ENCODE measurements at regions not wholly inside any gene's neighbourhood (a gene's known extent, or its start where the extent isn't known, plus 50 kb on each side); places are given as distances from the start of the nearest gene placed in this dataset.

GRCh38 chrX:39196192-39197102 lies 395.2 kb downstream of the MID1IP1 start (continued):
- peak; percentile 30; the same call in 1 of the 2 replicates for TF ChIP-seq SOX6 (IDR thresholded peaks at IDR 0.05)
- TF ChIP-seq SMAD1 (IDR thresholded peaks at IDR 0.05; ENCODE audit: low read depth, low read length, partially characterized antibody), result no peak
- 0 out of 2 replicates have a peak, but pooled peaks have one; percentile 40 for TF ChIP-seq SMARCA4 (IDR thresholded peaks at IDR 0.05)
- peak; percentile 28 for TF ChIP-seq TAL1 (IDR thresholded peaks at IDR 0.05)
- no peak for TF ChIP-seq ZSCAN29 (IDR thresholded peaks at IDR 0.05)
- TF ChIP-seq CBFA2T3 (IDR thresholded peaks at IDR 0.05), result peak; percentile 66
- peak; percentile 34; the same call in 1 of the 2 replicates for TF ChIP-seq CBFA2T2 (conservative IDR thresholded peaks at IDR 0.05)
- peak; percentile 85 for TF ChIP-seq FOSL1 (tag; conservative IDR thresholded peaks at IDR 0.05)
- TF ChIP-seq, protein P1, sequence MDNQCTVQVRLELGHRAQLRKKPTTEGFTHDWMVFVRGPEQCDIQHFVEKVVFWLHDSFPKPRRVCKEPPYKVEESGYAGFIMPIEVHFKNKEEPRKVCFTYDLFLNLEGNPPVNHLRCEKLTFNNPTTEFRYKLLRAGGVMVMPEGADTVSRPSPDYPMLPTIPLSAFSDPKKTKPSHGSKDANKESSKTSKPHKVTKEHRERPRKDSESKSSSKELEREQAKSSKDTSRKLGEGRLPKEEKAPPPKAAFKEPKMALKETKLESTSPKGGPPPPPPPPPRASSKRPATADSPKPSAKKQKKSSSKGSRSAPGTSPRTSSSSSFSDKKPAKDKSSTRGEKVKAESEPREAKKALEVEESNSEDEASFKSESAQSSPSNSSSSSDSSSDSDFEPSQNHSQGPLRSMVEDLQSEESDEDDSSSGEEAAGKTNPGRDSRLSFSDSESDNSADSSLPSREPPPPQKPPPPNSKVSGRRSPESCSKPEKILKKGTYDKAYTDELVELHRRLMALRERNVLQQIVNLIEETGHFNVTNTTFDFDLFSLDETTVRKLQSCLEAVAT (IDR thresholded peaks at IDR 0.05), result peak in 1 of 2 experiments; percentile 86; a peak in 2 of 4 replicates
- TF ChIP-seq KLF1 (tag; IDR thresholded peaks at IDR 0.05), result no peak
- TF ChIP-seq, protein P2, sequence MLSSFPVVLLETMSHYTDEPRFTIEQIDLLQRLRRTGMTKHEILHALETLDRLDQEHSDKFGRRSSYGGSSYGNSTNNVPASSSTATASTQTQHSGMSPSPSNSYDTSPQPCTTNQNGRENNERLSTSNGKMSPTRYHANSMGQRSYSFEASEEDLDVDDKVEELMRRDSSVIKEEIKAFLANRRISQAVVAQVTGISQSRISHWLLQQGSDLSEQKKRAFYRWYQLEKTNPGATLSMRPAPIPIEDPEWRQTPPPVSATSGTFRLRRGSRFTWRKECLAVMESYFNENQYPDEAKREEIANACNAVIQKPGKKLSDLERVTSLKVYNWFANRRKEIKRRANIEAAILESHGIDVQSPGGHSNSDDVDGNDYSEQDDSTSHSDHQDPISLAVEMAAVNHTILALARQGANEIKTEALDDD (IDR thresholded peaks at IDR 0.05), result 0 out of 2 replicates have a peak, but pooled peaks have one; percentile 34
- TF ChIP-seq FOXJ2 (tag; IDR thresholded peaks at IDR 0.05), result no peak
- TF ChIP-seq NFE2 (IDR thresholded peaks at IDR 0.05; ENCODE audit: low read depth), result peak; percentile 71
- 0 out of 2 replicates have a peak, but pooled peaks have one; percentile 63 for TF ChIP-seq CBFB (CRISPR knock-in tag; IDR thresholded peaks at IDR 0.05)
- TF ChIP-seq, protein P3, sequence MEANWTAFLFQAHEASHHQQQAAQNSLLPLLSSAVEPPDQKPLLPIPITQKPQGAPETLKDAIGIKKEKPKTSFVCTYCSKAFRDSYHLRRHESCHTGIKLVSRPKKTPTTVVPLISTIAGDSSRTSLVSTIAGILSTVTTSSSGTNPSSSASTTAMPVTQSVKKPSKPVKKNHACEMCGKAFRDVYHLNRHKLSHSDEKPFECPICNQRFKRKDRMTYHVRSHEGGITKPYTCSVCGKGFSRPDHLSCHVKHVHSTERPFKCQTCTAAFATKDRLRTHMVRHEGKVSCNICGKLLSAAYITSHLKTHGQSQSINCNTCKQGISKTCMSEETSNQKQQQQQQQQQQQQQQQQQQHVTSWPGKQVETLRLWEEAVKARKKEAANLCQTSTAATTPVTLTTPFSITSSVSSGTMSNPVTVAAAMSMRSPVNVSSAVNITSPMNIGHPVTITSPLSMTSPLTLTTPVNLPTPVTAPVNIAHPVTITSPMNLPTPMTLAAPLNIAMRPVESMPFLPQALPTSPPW (CRISPR knock-in tag; IDR thresholded peaks at IDR 0.05), result 0 out of 2 replicates have a peak, but pooled peaks have one; percentile 24
- peak; percentile 55; the same call in 1 of the 2 replicates for TF ChIP-seq BACH1 (tag; IDR thresholded peaks at IDR 0.05)
- TF ChIP-seq ESRRA (IDR thresholded peaks at IDR 0.05; ENCODE audit: borderline replicate concordance, low read depth), result peak; percentile 91; the same call in 1 of the 2 replicates
- peak; percentile 52; the same call in 1 of the 2 replicates for TF ChIP-seq L3MBTL2 (IDR thresholded peaks at IDR 0.05)
